GM21528 (cell line): ENCODE measurements at regions not wholly inside any gene's neighbourhood (a gene's known extent, or its start where the extent isn't known, plus 50 kb on each side); places are given as distances from the start of the nearest gene placed in this dataset.

Experiments
- ATAC-seq: cut with Tn5 transposase; IDR thresholded peaks from one replicate; pipeline ENCODE4 v1.9.1; 2021; ENCODE audit warnings: mild to moderate bottlenecking, moderate library complexity; ENCODE audit not compliant: unreplicated experiment, low FRiP score

GRCh38 chr20:60641879-60642447 is 610.1 kb upstream of the CDH4 start:
- ATAC-seq, result no peak

GRCh38 chr20:60642541-60642940 is 609.5 kb upstream of the CDH4 start:
- no peak for ATAC-seq

- ATAC-seq, result no peak
Observed at GRCh38 chr20:60648556-60648955, 603.5 kb upstream of the CDH4 start.

- ATAC-seq, result no peak
Observed at GRCh38 chr20:60649541-60649940, 602.5 kb upstream of the CDH4 start.

- no peak for ATAC-seq
Observed at GRCh38 chr20:60650087-60650486, 602.0 kb upstream of the CDH4 start.

- no peak for ATAC-seq
Observed at GRCh38 chr20:60652046-60652445, 600.0 kb upstream of the CDH4 start.

GRCh38 chr20:60652615-60653014 is 599.4 kb upstream of the CDH4 start:
- ATAC-seq, result no peak

- ATAC-seq, result no peak
Observed at GRCh38 chr20:60653111-60653845, 598.8 kb upstream of the CDH4 start.

- ATAC-seq, result no peak
Observed at GRCh38 chr20:60658681-60659080, 593.4 kb upstream of the CDH4 start.

- ATAC-seq, result no peak
Observed at GRCh38 chr20:60659240-60659639, 592.8 kb upstream of the CDH4 start.

GRCh38 chr20:60662307-60662706 is 589.8 kb upstream of the CDH4 start:
- ATAC-seq, result no peak

GRCh38 chr20:60664106-60664505 is 588.0 kb upstream of the CDH4 start:
- ATAC-seq, result no peak

GRCh38 chr20:60667641-60668040 is 584.4 kb upstream of the CDH4 start:
- ATAC-seq, result no peak

GRCh38 chr20:60669211-60669610 is 582.9 kb upstream of the CDH4 start:
- no peak for ATAC-seq

GRCh38 chr20:60676011-60676410 is 576.0 kb upstream of the CDH4 start:
- ATAC-seq, result no peak

GRCh38 chr20:60677819-60678218 is 574.2 kb upstream of the CDH4 start:
- ATAC-seq, result no peak

GRCh38 chr20:60680554-60680953 is 571.5 kb upstream of the CDH4 start:
- ATAC-seq, result no peak

GRCh38 chr20:60687213-60687612 is 564.8 kb upstream of the CDH4 start:
- ATAC-seq, result no peak

GRCh38 chr20:60690771-60691170 is 561.3 kb upstream of the CDH4 start:
- ATAC-seq, result no peak

GRCh38 chr20:60691966-60692615 is 560.0 kb upstream of the CDH4 start:
- ATAC-seq, result no peak

GRCh38 chr20:60693496-60694133 is 558.4 kb upstream of the CDH4 start:
- ATAC-seq, result no peak
